GM19239 (cell line): ENCODE measurements at regions not wholly inside any gene's neighbourhood (a gene's known extent, or its start where the extent isn't known, plus 50 kb on each side); places are given as distances from the start of the nearest gene placed in this dataset.
"Not testable (repeated sequence)": the region's sequence is repeated elsewhere in the genome, so short reads cannot be mapped to it uniquely, and the experiment has no call there.

ENCODE experiments used
- DNase-seq: peaks from one replicate; pipeline ENCODE4 v3.0.0; 2011; ENCODE audit warnings: low spot score; ENCODE audit not compliant: insufficient read length
- FAIRE-seq: peaks from 2 replicates; lab custom pipeline; 2011; peaks lifted over from hg19 to GRCh38; lab: Jason Lieb, UNC

DNA sequence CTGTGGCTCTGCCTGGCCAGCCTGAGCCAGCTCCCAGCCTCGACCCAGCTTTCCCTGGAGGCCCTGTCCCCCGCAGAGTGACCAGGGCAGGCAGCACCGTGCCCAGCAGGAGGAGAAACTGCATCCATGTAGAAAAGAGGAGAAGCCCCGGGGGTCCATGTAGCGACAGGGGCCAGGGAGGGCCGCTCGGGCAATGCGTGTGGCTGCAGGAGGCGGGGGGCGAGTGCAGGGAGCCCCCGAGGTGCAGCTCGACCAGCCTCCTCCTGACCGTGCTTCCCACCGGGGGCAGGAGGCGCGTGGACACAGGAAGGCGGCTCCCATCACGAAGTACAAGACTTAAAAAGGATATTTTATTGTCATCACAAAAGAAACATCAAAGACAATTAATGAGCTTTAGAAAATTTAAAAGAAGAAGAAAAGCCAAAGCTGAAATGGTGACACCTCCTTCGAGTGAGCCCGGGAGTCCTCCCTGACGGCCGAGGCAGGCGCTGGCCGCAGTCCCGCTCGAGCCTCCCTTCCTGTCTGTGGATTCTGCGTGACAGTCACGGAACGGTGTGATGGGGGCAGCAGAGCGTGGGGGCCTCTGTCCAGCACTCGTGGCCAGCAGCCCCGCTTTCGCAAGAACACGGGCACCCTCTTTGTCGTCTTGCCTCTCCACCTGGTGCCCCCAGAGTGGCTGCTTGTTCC lies 93.9 kb downstream of the TMEM121 start:
- not testable (repeated sequence) for FAIRE-seq, DNase-seq

DNA sequence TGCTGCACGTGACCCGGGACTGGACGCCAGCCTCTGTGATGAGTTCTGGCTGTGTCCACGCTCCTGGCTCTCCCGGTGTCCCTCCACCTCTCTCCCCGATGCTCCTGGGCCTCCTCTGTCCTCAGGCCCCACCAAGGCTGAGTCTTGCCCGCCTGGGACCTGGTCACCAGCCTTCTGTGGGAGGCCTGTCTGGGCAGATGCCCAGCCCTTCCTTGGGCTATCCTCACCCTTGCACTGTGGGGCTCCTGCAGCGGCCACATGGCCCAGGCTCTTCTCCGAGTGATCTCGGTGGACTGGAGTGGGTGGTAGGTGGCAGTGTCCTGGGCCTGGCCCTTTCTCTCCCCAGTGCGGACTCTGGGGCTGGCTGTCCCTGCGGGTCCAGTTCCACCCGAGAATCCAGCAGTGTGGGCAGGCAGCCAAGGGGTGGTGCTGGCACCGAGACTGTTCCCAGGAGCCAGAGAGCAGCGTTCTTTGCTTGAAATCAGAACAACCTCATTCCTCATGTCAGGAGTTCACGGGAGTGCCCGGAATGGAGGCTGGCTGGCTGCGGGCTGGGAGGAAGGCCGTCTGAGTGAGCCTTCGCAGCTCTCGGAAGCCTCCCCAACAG lies 94.6 kb downstream of the TMEM121 start:
- not testable (repeated sequence) for DNase-seq, FAIRE-seq

GRCh38 chr14:105621479-105622328 lies 95.3 kb downstream of the TMEM121 start:
- not testable (repeated sequence) for FAIRE-seq

GRCh38 chr14:105622329-105622955 lies 96.1 kb downstream of the TMEM121 start:
- FAIRE-seq: no peak
- DNase-seq: no peak

More at GRCh38 chr14:105621479-105622328, 95.3 kb downstream of the TMEM121 start:
- not testable (repeated sequence) for DNase-seq

DNA sequence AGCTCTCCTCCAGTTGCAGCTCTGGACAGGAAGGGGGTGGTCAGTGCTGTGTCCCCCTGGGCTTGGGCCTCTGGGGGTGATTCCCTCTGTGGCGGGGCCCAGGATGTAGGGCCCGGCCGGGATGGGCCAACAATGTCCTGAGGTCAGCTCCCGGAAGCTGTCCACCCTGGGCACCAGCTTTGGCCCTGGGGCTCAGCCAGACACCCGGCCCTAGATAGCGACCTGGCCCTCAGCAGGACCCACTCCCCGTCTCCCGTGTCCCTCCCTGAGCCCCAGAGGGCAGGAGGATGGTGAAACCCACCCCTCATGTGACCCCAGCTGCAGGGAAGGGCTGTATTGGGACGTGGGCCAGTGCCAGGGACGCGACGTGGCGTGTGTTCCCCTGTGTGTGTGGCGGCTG lies 96.8 kb downstream of the TMEM121 start:
- FAIRE-seq, DNase-seq: not testable (repeated sequence)

DNA sequence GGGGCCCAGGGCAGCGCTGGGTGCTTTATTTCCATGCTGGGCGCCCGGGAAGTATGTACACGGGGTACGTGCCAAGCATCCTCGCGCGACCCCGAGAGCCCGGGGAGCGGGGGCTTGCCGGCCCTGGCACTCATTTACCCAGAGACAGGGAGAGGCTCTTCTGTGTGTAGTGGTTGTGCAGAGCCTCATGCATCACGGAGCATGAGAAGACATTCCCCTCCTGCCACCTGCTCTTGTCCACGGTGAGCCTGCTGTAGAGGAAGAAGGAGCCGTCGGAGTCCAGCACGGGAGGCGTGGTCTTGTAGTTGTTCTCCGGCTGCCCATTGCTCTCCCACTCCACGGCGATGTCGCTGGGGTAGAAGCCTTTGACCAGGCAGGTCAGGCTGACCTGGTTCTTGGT lies 98.0 kb downstream of the TMEM121 start:
- not testable (repeated sequence) for DNase-seq, FAIRE-seq

GRCh38 chr14:105624749-105625434 lies 98.5 kb downstream of the TMEM121 start:
- FAIRE-seq, DNase-seq: not testable (repeated sequence)

DNA sequence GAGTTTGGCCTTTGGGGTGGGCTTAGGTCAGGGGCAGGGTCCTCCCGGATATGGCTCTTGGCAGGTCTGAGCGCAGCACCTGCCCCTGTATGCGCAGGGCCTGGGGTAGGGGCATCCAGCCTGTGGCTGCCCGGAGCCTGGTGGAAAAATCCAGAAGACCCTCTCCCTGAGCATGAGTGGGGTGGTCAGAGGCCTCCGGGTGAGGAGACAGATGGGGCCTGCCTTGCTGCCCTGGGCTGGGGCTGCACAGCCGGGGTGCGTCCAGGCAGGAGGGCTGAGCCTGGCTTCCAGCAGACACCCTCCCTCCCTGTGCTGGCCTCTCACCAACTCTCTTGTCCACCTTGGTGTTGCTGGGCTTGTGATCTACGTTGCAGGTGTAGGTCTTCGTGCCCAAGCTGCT lies 99.1 kb downstream of the TMEM121 start:
- not testable (repeated sequence) for DNase-seq, FAIRE-seq

- DNase-seq, FAIRE-seq: not testable (repeated sequence)
These were observed 99.7 kb downstream of the TMEM121 start for GRCh38 chr14:105626111-105626510.

- FAIRE-seq, DNase-seq: not testable (repeated sequence)
These were observed 100.3 kb downstream of the TMEM121 start for GRCh38 chr14:105626651-105627050.

DNA sequence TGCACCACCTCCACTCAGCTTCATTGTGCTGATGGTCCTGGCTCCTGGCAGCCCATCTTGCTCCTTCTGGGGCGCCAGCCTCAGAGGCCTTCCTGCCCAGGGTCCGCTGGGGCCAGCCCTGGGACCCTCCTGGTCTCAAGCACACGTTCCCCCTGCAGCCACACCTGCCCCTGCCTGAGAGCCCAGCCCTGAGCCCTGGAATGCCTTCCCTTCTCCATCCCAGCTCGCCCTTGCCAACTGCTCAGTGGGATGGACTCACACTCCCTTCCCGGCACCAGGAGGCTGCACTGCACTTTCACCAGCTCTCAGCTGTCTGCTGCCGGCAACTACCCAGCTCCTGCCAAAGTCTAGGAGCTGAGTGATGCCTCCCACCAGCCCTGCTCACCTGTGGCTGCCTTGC lies 100.9 kb downstream of the TMEM121 start:
- FAIRE-seq, DNase-seq: not testable (repeated sequence)

DNA sequence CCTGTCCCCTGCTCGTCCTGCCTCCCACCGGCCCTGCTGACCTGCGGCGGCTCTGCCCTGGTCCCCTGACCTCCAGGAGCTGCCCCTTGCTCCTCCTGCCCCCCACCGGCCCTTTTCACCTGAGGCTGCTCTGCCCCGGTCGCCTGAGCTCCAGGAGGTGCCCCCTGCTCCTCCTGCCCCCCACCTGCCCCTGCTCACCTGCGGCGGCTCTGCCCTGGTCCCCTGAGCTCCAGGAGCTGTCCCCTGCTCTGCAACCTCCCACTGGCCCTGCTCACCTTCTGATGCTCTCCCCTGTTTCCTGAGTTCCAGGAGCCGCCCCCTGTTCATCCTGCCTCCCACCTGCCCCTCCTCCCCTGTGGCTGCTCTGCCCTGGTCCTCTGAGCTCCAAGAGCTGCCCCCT lies 101.3 kb downstream of the TMEM121 start:
- no peak for DNase-seq
- FAIRE-seq: no peak

DNA sequence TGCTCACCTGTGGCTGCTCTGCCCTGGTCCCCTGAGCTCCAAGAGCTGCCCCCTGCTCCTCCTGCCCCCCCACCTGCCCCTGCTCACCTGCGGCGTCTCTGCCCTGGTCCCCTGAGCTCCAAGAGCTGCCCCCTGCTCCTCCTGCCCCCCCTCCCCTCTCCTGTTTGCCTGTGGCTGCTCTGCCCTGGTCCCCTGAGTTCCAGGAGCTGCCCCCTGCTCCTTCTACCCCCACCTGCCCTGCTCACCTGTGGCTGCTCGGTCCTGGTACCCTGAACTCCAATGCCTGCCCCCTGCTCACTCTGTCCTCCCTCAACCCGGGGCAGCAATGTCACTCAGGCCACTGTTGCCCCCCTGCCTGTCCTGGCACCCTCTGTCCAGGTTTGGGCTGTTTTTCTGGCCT lies 101.7 kb downstream of the TMEM121 start:
- not testable (repeated sequence) for FAIRE-seq, DNase-seq

GRCh38 chr14:105628531-105629067 lies 102.2 kb downstream of the TMEM121 start:
- not testable (repeated sequence) for DNase-seq, FAIRE-seq

- not testable (repeated sequence) for DNase-seq
These were observed 102.9 kb downstream of the TMEM121 start for GRCh38 chr14:105629091-105629885.

DNA sequence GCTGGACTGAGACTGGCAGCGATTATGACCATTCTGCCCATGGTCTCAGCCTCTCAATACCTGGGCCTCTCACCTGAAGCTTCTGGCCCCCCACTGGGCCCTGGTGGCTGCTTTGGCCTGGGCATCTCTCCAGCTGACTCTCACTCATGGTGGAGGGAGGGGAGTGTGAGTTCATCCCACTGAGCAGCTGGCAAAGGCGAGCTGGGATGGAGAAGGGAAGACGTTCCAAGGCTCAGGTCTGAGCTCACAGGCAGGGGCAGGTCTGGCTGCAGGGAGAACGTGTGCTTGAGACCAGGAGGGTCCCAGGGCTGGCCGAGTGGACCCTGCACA lies 103.5 kb downstream of the TMEM121 start:
- DNase-seq (no peak), FAIRE-seq (no peak)

More at GRCh38 chr14:105629091-105629885, 102.9 kb downstream of the TMEM121 start:
- FAIRE-seq: not testable (repeated sequence)

DNA sequence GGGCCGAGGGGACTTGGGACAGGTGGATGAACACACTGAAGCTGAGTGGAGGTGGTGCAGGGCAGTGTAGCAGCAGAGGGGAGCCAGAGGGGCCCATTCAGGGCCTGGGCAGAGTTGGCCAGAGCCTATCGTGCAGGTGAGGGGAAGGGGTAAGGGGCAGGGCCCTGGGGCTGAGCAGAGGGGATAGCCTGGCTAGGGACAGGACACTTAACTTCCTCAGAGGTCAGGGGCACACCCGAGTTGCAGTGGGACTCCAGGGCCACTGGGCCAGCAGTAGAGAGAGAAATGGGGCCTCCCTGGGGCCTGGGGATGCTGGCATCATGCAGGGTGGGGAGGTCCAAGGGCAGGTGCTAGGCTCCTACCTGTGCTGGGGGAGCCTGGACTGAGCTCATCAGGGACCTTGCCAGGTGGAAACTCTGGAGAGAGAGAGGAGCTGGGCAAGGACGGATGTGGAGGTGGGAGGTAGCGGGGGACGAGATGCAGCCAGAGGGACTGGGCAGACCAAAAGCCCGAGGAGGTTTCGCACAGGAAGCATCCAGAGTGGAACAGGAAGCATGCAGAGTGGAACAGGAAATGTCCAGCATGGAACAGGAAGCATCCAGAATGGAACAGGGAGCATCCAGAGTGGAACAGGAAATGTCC lies 104.0 kb downstream of the TMEM121 start:
- not testable (repeated sequence) for DNase-seq, FAIRE-seq
